ENCODE measurements at regions not wholly inside any gene's neighbourhood (a gene's known extent, or its start where the extent isn't known, plus 50 kb on each side); places are given as distances from the start of the nearest gene placed in this dataset.
A peak's percentile ranks its signal among the peaks of the same experiment; 100 is the strongest.

DNA sequence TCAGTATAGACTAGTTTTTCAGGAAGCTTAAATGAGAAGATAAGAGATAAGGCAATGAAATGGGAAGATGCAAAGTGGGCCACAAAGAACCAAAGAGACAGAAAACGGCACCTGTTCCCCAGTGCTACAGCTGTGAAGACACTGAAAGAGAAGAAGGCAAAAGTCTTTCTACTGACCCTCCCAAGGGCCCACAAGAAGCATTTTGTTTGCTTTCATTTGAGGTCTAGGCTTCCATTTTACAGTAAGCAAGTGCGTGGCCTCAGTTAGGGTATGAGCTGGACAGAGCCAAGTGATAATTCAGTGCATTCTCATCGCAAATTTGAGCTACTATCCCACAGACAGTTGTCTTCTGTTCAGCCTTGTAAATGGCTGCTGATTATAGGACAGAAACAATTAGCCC lies 53.4 kb upstream of the STK17B start:
- peaks cover 0 to 4% of the 10 kb centered on the region in 2 experiments; a peak in 1 of 5 replicates for H3K4me1 ChIP-seq (replicated peaks in 1 of 2; ENCODE audit: control insufficient read depth in 2 of 2, insufficient read depth in 2 of 2, low read length in 2 of 2)
- no peak for DNase-seq (ENCODE audit: extremely low read depth in 1 of 4, low spot score in 3 of 4)
- no peak overlapping the region for H3K4me2 ChIP-seq (ENCODE audit: insufficient read depth, low read length)
- no peak overlapping the region for H3K9ac ChIP-seq (ENCODE audit: insufficient read depth in 1 of 2, low read depth in 2 of 2, low read length in 2 of 2)
- H3K27me3 ChIP-seq (ENCODE audit: control insufficient read depth in 2 of 2, insufficient read depth in 2 of 2, low read length in 2 of 2): no peaks in the 10 kb centered on the region
- intact Hi-C loops (cut with micrococcal nuclease): no loop called here
- no peaks in the 10 kb centered on the region for H4K20me1 ChIP-seq (replicated peaks; ENCODE audit: control insufficient read depth, insufficient read depth, low read length)
- ATAC-seq: no peak
- TF ChIP-seq ZNF384 (IDR thresholded peaks at IDR 0.05; ENCODE audit: low read depth, low read length): no peak
- TF ChIP-seq, protein P1, sequence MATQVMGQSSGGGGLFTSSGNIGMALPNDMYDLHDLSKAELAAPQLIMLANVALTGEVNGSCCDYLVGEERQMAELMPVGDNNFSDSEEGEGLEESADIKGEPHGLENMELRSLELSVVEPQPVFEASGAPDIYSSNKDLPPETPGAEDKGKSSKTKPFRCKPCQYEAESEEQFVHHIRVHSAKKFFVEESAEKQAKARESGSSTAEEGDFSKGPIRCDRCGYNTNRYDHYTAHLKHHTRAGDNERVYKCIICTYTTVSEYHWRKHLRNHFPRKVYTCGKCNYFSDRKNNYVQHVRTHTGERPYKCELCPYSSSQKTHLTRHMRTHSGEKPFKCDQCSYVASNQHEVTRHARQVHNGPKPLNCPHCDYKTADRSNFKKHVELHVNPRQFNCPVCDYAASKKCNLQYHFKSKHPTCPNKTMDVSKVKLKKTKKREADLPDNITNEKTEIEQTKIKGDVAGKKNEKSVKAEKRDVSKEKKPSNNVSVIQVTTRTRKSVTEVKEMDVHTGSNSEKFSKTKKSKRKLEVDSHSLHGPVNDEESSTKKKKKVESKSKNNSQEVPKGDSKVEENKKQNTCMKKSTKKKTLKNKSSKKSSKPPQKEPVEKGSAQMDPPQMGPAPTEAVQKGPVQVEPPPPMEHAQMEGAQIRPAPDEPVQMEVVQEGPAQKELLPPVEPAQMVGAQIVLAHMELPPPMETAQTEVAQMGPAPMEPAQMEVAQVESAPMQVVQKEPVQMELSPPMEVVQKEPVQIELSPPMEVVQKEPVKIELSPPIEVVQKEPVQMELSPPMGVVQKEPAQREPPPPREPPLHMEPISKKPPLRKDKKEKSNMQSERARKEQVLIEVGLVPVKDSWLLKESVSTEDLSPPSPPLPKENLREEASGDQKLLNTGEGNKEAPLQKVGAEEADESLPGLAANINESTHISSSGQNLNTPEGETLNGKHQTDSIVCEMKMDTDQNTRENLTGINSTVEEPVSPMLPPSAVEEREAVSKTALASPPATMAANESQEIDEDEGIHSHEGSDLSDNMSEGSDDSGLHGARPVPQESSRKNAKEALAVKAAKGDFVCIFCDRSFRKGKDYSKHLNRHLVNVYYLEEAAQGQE (IDR thresholded peaks at IDR 0.05; ENCODE audit: borderline replicate concordance): 0 out of 2 replicates have a peak, but pooled peaks have one; percentile 16
- TF ChIP-seq, protein P1 (CRISPR knock-in tag; IDR thresholded peaks at IDR 0.05; ENCODE audit: low read depth): no peak
- POLR2A ChIA-PET: no interaction called here
- no peak overlapping the region for H2AFZ ChIP-seq (ENCODE audit: low read depth, low read length)
- CTCF ChIA-PET (ENCODE audit: low intra/inter-chr PET ratio): no interaction called here
- H3K79me2 ChIP-seq (ENCODE audit: control insufficient read depth, insufficient read depth, low read length): no peaks in the 10 kb centered on the region
- no peaks in the 10 kb centered on the region for H3K9me3 ChIP-seq (replicated peaks; ENCODE audit: control insufficient read depth, insufficient read depth, low read depth, low read length)
- H3K36me3 ChIP-seq (ENCODE audit: control insufficient read depth, insufficient read depth, low read length): no peaks in the 10 kb centered on the region
- no peaks in the 10 kb centered on the region for H3K9me1 ChIP-seq (ENCODE audit: control insufficient read depth, insufficient read depth, low read length)
- 45% methylated on average over 3 of the region's 3 CpGs for WGBS (ENCODE audit: insufficient coverage, low coverage, missing lambda C conversion rate)
- no peak for FAIRE-seq
- no TSS peak for BruUV-seq (replicated peaks)
- H3K4me3 ChIP-seq: no peak overlapping the region
- no peak overlapping the region for H3K27ac ChIP-seq (ENCODE audit: extremely low read depth, low read depth, low read length)
- in situ Hi-C loops (cut with MboI): no loop called here
